ENCODE measurements at regions not wholly inside any gene's neighbourhood (a gene's known extent, or its start where the extent isn't known, plus 50 kb on each side); places are given as distances from the start of the nearest gene placed in this dataset.

DNA sequence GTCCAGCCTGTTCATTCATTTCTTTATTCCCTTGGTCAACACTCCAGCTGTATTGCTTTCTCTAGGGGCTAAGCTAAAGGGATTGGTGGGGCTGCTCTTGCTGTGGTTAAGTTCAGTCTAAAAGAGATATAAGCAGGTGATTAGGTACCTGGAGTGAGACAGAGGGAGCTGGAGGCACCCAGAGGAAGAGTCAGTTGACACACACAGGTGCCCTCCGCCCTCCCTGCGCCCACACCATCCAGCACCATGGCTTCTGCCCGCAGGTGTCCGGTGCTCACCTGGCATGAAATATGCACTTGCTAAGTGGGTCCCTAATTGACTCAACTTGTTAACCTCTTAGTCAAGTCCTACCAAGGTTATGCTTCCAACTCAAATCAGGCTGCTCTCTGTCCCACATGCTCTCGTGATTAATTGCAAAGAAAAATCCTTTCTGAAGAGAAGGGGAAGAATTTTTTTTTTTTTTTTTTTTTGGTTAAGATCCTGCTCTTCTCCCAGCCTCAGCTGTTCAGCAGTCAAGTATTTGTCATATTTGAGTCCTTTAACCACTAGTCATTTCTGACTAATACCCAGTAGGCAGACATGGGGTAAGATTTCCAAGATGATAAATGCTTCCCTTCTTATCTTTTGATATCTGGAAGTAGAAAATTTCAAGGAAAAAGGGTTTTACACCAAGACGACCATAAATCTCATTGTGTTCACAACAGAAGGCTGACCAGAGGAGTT lies 199.8 kb upstream of the WSCD1 start:
- Histone ChIP-seq H3K9me3 (ENCODE audit: control insufficient read depth, low read length) (no peaks in the 10 kb centered on the region), H3K4me1 (ENCODE audit: control insufficient read depth, insufficient read depth, low read length, poor library complexity, severe bottlenecking) (no peaks in the 10 kb centered on the region), H3K27ac (ENCODE audit: insufficient read depth, low read length, poor library complexity, severe bottlenecking) (no peak overlapping the region), H3K36me3 (ENCODE audit: control insufficient read depth, insufficient read depth, low read length) (no peaks in the 10 kb centered on the region), H3K27me3 (replicated peaks; ENCODE audit: control insufficient read depth, insufficient read depth, low read length, poor library complexity, severe bottlenecking) (no peaks in the 10 kb centered on the region), H3K4me3 (ENCODE audit: insufficient read depth, low read depth, low read length, poor library complexity, severe bottlenecking) (no peak overlapping the region)
- DNase-seq, result no peak

DNA sequence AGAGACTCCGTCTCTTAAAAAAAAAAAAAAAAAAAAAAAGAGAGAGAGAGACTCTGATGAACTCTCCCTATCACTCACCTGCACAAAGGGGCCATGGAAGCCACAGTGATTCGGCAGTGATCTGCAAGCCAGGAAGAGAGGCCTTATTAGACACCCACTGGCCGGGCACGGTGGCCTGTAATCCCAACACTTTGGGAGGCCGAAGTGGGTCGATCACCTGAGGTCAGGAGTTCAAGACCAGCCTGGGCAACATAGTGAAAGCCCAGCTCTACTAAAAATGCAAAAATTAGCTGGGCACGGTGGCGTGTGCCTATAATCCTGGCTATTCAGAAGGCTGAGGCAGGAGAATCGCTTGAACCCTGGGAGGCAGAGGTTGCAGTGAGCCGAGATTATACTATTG lies 198.5 kb upstream of the WSCD1 start:
- Histone ChIP-seq H3K27me3 (replicated peaks; ENCODE audit: control insufficient read depth, insufficient read depth, low read length, poor library complexity, severe bottlenecking) (no peaks in the 10 kb centered on the region), H3K4me3 (ENCODE audit: insufficient read depth, low read depth, low read length, poor library complexity, severe bottlenecking) (no peak overlapping the region), H3K4me1 (ENCODE audit: control insufficient read depth, insufficient read depth, low read length, poor library complexity, severe bottlenecking) (no peaks in the 10 kb centered on the region), H3K27ac (ENCODE audit: insufficient read depth, low read length, poor library complexity, severe bottlenecking) (no peak overlapping the region), H3K9me3 (ENCODE audit: control insufficient read depth, low read length) (no peaks in the 10 kb centered on the region), H3K36me3 (ENCODE audit: control insufficient read depth, insufficient read depth, low read length) (no peaks in the 10 kb centered on the region)
- no peak for DNase-seq

DNA sequence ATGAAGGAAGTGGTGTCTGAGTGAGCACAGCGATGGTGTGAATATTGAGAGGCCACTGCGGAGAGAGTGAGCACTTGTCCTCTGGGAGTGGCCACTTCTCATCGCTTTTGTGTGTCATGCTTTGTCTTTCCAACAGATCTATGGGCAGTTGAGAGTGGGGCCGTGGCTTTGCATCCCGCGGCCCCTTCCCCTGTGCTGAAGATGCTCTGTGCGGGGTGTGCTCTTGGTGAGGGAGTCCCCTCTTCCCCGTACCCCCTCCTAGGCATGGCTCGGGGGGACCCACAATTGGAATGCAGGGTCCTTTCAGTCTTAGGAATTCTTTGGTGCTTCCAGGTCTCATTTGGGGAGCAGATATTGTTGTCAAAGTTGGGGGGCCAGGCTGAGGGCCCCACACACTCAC lies 197.3 kb upstream of the WSCD1 start:
- no peak overlapping the region for H3K4me3 ChIP-seq (ENCODE audit: insufficient read depth, low read depth, low read length, poor library complexity, severe bottlenecking)
- no peaks in the 10 kb centered on the region for H3K36me3 ChIP-seq (ENCODE audit: control insufficient read depth, insufficient read depth, low read length)
- no peaks in the 10 kb centered on the region for H3K27me3 ChIP-seq (replicated peaks; ENCODE audit: control insufficient read depth, insufficient read depth, low read length, poor library complexity, severe bottlenecking)
- no peak overlapping the region for H3K27ac ChIP-seq (ENCODE audit: insufficient read depth, low read length, poor library complexity, severe bottlenecking)
- no peaks in the 10 kb centered on the region for H3K4me1 ChIP-seq (ENCODE audit: control insufficient read depth, insufficient read depth, low read length, poor library complexity, severe bottlenecking)
- no peak for DNase-seq
- H3K9me3 ChIP-seq (ENCODE audit: control insufficient read depth, low read length), result no peaks in the 10 kb centered on the region

DNA sequence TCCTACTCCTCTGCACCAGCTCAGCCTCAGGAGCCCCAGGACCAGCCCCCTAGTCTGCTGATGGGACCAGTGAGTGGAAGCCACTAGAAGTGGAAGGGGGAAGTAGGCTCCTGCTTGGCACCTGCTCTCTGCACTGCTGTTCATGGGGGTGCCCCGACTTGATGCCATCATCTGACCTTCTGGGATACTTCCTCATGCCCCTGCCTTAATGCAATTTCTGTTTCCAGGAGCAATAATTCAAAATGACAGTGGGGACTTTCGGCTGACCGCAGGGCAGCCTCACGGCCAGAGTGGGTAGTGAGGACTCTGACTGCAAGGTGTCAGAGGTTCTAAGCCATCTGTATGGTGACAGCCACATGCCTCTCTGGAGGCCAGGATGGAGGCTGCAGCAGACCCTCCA lies 196.4 kb upstream of the WSCD1 start:
- Histone ChIP-seq H3K4me3 (ENCODE audit: insufficient read depth, low read depth, low read length, poor library complexity, severe bottlenecking) (no peak overlapping the region), H3K27me3 (replicated peaks; ENCODE audit: control insufficient read depth, insufficient read depth, low read length, poor library complexity, severe bottlenecking) (no peaks in the 10 kb centered on the region), H3K9me3 (ENCODE audit: control insufficient read depth, low read length) (no peaks in the 10 kb centered on the region), H3K4me1 (ENCODE audit: control insufficient read depth, insufficient read depth, low read length, poor library complexity, severe bottlenecking) (no peaks in the 10 kb centered on the region), H3K27ac (ENCODE audit: insufficient read depth, low read length, poor library complexity, severe bottlenecking) (no peak overlapping the region), H3K36me3 (ENCODE audit: control insufficient read depth, insufficient read depth, low read length) (no peaks in the 10 kb centered on the region)
- no peak for DNase-seq

DNA sequence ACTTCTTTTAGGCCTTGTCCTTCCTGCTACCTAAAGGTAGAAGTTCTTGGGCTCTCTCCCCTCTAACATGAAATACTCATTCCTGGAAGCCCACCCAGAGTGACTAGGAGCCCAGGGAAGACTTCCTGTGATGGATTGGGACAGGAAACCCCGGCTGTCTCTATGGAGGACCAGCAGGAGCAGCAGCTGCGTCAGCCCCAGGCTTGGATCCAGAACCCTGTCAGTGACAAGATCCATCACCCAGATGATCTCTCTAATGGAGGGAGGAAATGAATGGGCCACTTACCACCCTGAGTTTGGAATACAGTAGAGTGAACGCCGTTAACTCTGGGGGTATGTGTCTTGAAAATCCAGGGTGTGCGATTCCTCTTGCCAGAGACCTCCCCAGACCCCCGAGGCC lies 195.7 kb upstream of the WSCD1 start:
- no peaks in the 10 kb centered on the region for H3K9me3 ChIP-seq (ENCODE audit: control insufficient read depth, low read length)
- no peaks in the 10 kb centered on the region for H3K4me1 ChIP-seq (ENCODE audit: control insufficient read depth, insufficient read depth, low read length, poor library complexity, severe bottlenecking)
- no peaks in the 10 kb centered on the region for H3K27me3 ChIP-seq (replicated peaks; ENCODE audit: control insufficient read depth, insufficient read depth, low read length, poor library complexity, severe bottlenecking)
- H3K4me3 ChIP-seq (ENCODE audit: insufficient read depth, low read depth, low read length, poor library complexity, severe bottlenecking), result no peak overlapping the region
- H3K36me3 ChIP-seq (ENCODE audit: control insufficient read depth, insufficient read depth, low read length), result no peaks in the 10 kb centered on the region
- DNase-seq, result no peak
- no peak overlapping the region for H3K27ac ChIP-seq (ENCODE audit: insufficient read depth, low read length, poor library complexity, severe bottlenecking)

DNA sequence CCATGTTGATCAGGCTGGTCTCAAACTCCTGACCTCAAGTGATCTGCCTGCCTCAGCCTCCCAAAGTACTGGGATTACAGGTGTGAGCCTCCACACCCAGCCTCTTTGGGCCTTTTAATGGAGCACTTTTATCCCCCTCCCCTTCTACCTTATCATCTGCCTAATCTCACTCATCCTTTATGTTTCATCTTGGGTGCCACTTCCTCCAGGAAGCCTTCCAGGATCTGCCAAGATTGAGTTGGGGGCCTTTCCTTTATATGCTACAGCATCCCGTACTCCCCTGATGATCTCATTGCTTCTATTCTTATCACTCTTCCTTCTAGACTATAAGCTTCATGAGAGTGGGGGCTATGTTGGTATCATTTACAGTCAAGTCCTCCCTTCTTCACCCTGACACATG lies 192.8 kb upstream of the WSCD1 start:
- Histone ChIP-seq H3K27me3 (replicated peaks; ENCODE audit: control insufficient read depth, insufficient read depth, low read length, poor library complexity, severe bottlenecking) (no peaks in the 10 kb centered on the region), H3K4me3 (ENCODE audit: insufficient read depth, low read depth, low read length, poor library complexity, severe bottlenecking) (no peak overlapping the region)

GRCh38 chr17:5877948-5878347 lies 192.2 kb upstream of the WSCD1 start:
- Histone ChIP-seq H3K4me1 (ENCODE audit: control insufficient read depth, insufficient read depth, low read length, poor library complexity, severe bottlenecking) (no peaks in the 10 kb centered on the region), H3K36me3 (ENCODE audit: control insufficient read depth, insufficient read depth, low read length) (no peaks in the 10 kb centered on the region), H3K27me3 (replicated peaks; ENCODE audit: control insufficient read depth, insufficient read depth, low read length, poor library complexity, severe bottlenecking) (no peaks in the 10 kb centered on the region), H3K9me3 (ENCODE audit: control insufficient read depth, low read length) (no peaks in the 10 kb centered on the region), H3K4me3 (ENCODE audit: insufficient read depth, low read depth, low read length, poor library complexity, severe bottlenecking) (no peak overlapping the region), H3K27ac (ENCODE audit: insufficient read depth, low read length, poor library complexity, severe bottlenecking) (no peak overlapping the region)
- no peak for DNase-seq

More for the DNA sequence above, 192.8 kb upstream of the WSCD1 start:
- Histone ChIP-seq H3K4me1 (ENCODE audit: control insufficient read depth, insufficient read depth, low read length, poor library complexity, severe bottlenecking) (no peaks in the 10 kb centered on the region), H3K27ac (ENCODE audit: insufficient read depth, low read length, poor library complexity, severe bottlenecking) (no peak overlapping the region), H3K9me3 (ENCODE audit: control insufficient read depth, low read length) (no peaks in the 10 kb centered on the region), H3K36me3 (ENCODE audit: control insufficient read depth, insufficient read depth, low read length) (no peaks in the 10 kb centered on the region)
- DNase-seq, result no peak

DNA sequence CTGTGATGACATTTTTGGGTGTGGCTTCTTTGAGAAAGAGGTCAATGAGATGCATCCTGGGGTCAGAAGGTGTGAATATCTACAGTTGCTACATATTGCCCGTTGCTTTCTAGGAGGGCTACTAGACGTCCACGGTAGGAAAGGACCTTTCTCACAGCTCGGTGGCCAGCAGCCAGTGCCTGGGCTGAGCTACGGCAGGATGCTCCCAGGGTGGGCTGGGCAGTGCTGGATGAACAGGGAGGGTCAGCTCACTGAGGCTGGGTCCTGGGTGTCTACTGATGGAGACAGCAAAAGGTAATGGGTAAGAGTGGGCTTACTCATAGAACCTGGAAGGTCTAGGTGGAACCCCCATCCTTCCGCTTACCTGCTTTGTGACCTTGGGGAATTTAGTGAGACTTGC lies 188.3 kb upstream of the WSCD1 start:
- H3K27me3 ChIP-seq (replicated peaks; ENCODE audit: control insufficient read depth, insufficient read depth, low read length, poor library complexity, severe bottlenecking), result no peaks in the 10 kb centered on the region
- H3K4me1 ChIP-seq (ENCODE audit: control insufficient read depth, insufficient read depth, low read length, poor library complexity, severe bottlenecking), result no peaks in the 10 kb centered on the region
- no peaks in the 10 kb centered on the region for H3K36me3 ChIP-seq (ENCODE audit: control insufficient read depth, insufficient read depth, low read length)
- DNase-seq, result no peak
- no peaks in the 10 kb centered on the region for H3K9me3 ChIP-seq (ENCODE audit: control insufficient read depth, low read length)
- no peak overlapping the region for H3K27ac ChIP-seq (ENCODE audit: insufficient read depth, low read length, poor library complexity, severe bottlenecking)
- H3K4me3 ChIP-seq (ENCODE audit: insufficient read depth, low read depth, low read length, poor library complexity, severe bottlenecking), result no peak overlapping the region

DNA sequence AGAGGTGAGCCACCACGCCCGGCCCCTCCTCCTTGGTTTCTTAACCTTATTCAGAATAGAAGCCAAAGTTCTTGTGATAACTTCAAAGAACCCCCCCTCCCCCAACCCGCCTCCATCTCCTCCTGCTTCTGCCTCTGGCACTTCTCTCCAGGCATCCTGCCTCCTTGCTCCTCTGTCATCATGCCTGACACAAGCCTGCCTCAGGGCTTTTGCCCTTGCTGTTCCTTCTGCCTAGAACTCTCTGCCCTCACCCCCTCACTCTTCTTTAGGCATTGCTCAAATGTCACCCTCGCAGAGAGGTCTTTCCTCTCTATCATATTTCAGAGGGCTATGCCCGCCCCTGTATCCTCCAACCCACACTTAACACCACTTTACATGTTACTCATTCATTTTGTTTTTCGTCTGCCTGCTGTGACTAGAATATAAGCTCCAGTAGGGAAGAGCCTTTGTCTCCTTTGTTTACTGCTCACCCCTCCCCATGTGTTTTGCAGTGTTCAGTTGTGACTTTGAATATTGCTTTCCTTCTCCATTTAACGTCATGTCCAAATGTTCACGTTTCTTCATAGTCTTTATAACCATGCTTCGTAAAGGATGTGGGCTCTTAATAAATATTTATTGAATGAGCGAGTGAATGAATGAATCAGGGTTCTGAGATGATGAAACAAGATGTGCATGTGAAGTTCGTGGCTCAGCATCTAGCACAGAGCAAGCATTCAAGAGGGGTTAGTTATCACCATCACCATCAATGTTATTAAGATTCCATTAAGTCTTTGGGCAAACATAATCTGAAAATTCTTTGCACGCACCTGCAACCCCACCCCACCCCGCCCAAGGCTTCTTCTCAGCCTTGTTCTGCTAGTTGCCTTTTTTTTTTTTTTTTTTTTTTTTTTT lies 186.2 kb upstream of the WSCD1 start:
- Histone ChIP-seq H3K4me3 (ENCODE audit: insufficient read depth, low read depth, low read length, poor library complexity, severe bottlenecking) (no peak overlapping the region), H3K36me3 (ENCODE audit: control insufficient read depth, insufficient read depth, low read length) (no peaks in the 10 kb centered on the region), H3K27ac (ENCODE audit: insufficient read depth, low read length, poor library complexity, severe bottlenecking) (no peak overlapping the region), H3K4me1 (ENCODE audit: control insufficient read depth, insufficient read depth, low read length, poor library complexity, severe bottlenecking) (no peaks in the 10 kb centered on the region), H3K9me3 (ENCODE audit: control insufficient read depth, low read length) (no peaks in the 10 kb centered on the region), H3K27me3 (replicated peaks; ENCODE audit: control insufficient read depth, insufficient read depth, low read length, poor library complexity, severe bottlenecking) (no peaks in the 10 kb centered on the region)
- DNase-seq, result no peak

GRCh38 chr17:5885336-5885735 lies 184.8 kb upstream of the WSCD1 start:
- Histone ChIP-seq H3K27ac (ENCODE audit: insufficient read depth, low read length, poor library complexity, severe bottlenecking) (no peak overlapping the region), H3K27me3 (replicated peaks; ENCODE audit: control insufficient read depth, insufficient read depth, low read length, poor library complexity, severe bottlenecking) (no peaks in the 10 kb centered on the region), H3K4me3 (ENCODE audit: insufficient read depth, low read depth, low read length, poor library complexity, severe bottlenecking) (no peak overlapping the region), H3K4me1 (ENCODE audit: control insufficient read depth, insufficient read depth, low read length, poor library complexity, severe bottlenecking) (no peaks in the 10 kb centered on the region), H3K36me3 (ENCODE audit: control insufficient read depth, insufficient read depth, low read length) (no peaks in the 10 kb centered on the region), H3K9me3 (ENCODE audit: control insufficient read depth, low read length) (no peaks in the 10 kb centered on the region)
- DNase-seq, result no peak
